Chondrocyte (in vitro differentiated cells): ENCODE measurements at regions not wholly inside any gene's neighbourhood (a gene's known extent, or its start where the extent isn't known, plus 50 kb on each side); places are given as distances from the start of the nearest gene placed in this dataset.

Experiments used
- DNase-seq: peaks from one replicate; pipeline ENCODE4 v3.0.0; 2021; ENCODE audit warnings: mixed read lengths, low spot score
- H3K27ac Mint-ChIP-seq: one replicate; pipeline ENCODE4 v1.8.0; 2021; ENCODE audit warnings: mild to moderate bottlenecking, moderate library complexity, mixed read lengths; ENCODE audit not compliant: unreplicated experiment
- H3K27me3 Mint-ChIP-seq: 2 replicates; pipeline ENCODE4 v1.8.0; 2021; ENCODE audit warnings: low read depth, mixed read lengths
- H3K36me3 Mint-ChIP-seq: 2 replicates; pipeline ENCODE4 v1.8.0; 2021; ENCODE audit warnings: low read depth, mixed read lengths
- H3K4me1 Mint-ChIP-seq: 2 replicates; pipeline ENCODE4 v1.8.0; 2021; ENCODE audit warnings: low read depth, mild to moderate bottlenecking, mixed read lengths
- H3K4me3 Mint-ChIP-seq: one replicate; pipeline ENCODE4 v1.8.0; 2021; ENCODE audit warnings: mild to moderate bottlenecking, moderate library complexity, mixed read lengths; ENCODE audit not compliant: unreplicated experiment
- H3K9me3 Mint-ChIP-seq: 2 replicates; pipeline ENCODE4 v1.8.0; 2021; ENCODE audit warnings: low read depth, mixed read lengths
- TF ChIP-seq, protein P1 (sequence below): fragments of 200-600 bp; sonication (generic); IDR thresholded peaks from 2 replicates; pipeline ENCODE4 v1.5.0; 2021; ENCODE audit warnings: antibody characterized with exemption, mild to moderate bottlenecking, moderate library complexity

DNA sequence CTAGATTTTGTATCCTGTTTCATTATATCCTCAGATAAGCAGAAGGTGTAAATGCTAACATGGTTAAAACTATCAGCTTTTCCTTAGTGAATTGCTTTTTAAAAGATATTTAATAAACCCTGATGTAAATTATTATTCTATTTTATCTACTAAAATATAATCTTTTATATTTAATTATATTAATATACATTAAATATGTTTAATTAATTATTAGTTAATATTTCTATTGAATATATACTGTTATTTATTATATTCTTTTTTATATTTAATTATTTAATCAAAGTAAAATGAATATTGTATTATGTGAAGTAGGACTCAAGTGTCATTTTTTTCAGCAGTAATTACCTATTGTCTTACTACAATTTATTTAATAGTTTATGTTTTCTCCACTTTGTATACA is 179.7 kb upstream of the ADGRL4 start:
- H3K27me3 Mint-ChIP-seq = no peaks in the 10 kb centered on the region
- H3K27ac Mint-ChIP-seq = no peak overlapping the region
- no peaks in the 10 kb centered on the region for H3K9me3 Mint-ChIP-seq
- no peak overlapping the region for H3K4me3 Mint-ChIP-seq
- DNase-seq = no peak
- TF ChIP-seq, protein P1, sequence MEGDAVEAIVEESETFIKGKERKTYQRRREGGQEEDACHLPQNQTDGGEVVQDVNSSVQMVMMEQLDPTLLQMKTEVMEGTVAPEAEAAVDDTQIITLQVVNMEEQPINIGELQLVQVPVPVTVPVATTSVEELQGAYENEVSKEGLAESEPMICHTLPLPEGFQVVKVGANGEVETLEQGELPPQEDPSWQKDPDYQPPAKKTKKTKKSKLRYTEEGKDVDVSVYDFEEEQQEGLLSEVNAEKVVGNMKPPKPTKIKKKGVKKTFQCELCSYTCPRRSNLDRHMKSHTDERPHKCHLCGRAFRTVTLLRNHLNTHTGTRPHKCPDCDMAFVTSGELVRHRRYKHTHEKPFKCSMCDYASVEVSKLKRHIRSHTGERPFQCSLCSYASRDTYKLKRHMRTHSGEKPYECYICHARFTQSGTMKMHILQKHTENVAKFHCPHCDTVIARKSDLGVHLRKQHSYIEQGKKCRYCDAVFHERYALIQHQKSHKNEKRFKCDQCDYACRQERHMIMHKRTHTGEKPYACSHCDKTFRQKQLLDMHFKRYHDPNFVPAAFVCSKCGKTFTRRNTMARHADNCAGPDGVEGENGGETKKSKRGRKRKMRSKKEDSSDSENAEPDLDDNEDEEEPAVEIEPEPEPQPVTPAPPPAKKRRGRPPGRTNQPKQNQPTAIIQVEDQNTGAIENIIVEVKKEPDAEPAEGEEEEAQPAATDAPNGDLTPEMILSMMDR = no peak
- peaks cover 28% of the 10 kb centered on the region for H3K4me1 Mint-ChIP-seq
- no peaks in the 10 kb centered on the region for H3K36me3 Mint-ChIP-seq

DNA sequence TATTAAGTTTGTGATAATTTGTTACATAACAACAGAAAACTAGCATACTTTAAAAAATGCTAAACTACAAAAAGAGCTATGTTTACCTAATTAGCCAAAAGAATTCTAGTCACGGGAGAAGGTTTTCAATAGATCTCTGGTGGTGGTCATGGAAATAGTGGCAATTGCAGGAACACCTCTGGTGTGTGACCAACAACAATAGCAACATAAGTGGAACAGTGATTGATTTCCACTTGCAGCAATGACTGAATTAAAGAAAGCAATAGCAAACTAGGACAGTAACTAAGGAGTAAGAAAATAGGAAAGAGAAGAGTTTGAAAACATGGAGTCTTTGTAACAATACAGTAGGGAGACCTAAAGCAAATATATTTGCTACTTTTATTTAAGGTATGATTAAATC is 171.3 kb upstream of the ADGRL4 start:
- peaks cover 5% of the 10 kb centered on the region for H3K36me3 Mint-ChIP-seq
- no peak overlapping the region for H3K27ac Mint-ChIP-seq
- H3K27me3 Mint-ChIP-seq = no peaks in the 10 kb centered on the region
- H3K4me1 Mint-ChIP-seq = no peaks in the 10 kb centered on the region
- peaks cover 7% of the 10 kb centered on the region for H3K9me3 Mint-ChIP-seq
- DNase-seq = no peak
- TF ChIP-seq, protein P1 = no peak
- H3K4me3 Mint-ChIP-seq = no peak overlapping the region

GRCh38 chr1:79161077-79161476 is 154.5 kb upstream of the ADGRL4 start:
- H3K4me3 Mint-ChIP-seq = no peak overlapping the region
- DNase-seq = no peak
- H3K27me3 Mint-ChIP-seq = no peaks in the 10 kb centered on the region
- peaks cover 17% of the 10 kb centered on the region for H3K4me1 Mint-ChIP-seq
- TF ChIP-seq, protein P1 = no peak
- H3K36me3 Mint-ChIP-seq = peaks cover 5% of the 10 kb centered on the region
- no peak overlapping the region for H3K27ac Mint-ChIP-seq
- peaks cover 11% of the 10 kb centered on the region for H3K9me3 Mint-ChIP-seq

DNA sequence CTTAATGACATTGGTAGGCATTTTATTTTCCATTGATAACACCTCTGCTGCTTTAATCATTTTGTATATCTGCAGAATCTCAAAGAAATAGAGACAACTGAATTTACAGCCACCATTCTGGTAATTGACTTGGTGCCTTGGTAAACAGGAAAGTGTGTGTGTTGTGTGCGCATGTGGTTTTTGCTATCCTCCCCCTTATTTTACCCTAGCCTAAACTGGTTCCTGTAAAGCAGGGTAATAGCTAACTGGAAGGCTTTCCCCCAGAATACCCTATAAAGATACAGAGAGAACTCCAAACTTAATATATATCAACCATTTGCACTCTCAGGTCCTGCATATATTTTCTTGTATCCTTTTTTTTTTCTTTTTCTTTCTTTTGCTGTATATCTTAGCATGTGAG is 149.5 kb upstream of the ADGRL4 start:
- H3K36me3 Mint-ChIP-seq = no peaks in the 10 kb centered on the region
- no peaks in the 10 kb centered on the region for H3K27me3 Mint-ChIP-seq
- H3K27ac Mint-ChIP-seq = no peak overlapping the region
- no peak for DNase-seq
- no peak overlapping the region for H3K4me3 Mint-ChIP-seq
- TF ChIP-seq, protein P1 = no peak
- no peaks in the 10 kb centered on the region for H3K9me3 Mint-ChIP-seq
- H3K4me1 Mint-ChIP-seq = peaks cover 8% of the 10 kb centered on the region

DNA sequence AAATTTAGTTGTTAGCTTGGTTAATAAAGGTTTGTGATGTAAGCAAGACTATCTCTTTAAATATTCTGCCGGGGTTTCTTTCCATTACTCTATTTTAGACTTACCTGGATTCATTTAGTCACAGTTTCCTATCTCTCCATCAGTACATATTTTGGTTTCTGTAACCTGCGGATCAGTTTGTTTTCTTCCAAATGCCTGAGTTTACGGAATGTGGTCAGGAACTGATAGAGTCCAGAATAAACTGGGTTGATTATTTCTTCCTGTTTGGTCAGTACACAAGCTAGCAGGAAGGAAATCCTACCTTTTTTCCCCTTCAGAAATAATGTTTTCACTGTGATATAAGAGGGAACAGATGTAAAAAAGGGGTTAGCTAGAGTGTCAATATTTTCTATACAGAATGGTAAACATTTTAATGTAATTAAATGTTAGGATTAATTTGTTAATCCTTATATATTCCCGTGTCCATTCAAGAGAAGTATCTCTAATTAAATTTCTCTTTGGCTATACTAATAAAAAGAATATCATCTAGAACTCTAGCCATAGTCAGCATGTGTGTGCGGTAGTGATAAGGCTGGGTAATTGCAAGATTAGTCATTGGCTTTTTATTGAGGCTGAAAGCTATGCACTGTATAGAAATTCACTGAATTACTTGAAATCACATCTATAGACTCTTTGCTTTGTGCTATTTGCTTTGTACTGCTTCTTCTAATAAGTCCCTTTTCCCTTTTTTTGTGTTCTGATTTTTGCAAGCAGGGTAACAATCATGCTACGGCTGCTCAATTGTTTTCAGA is 144.7 kb upstream of the ADGRL4 start:
- Mint-ChIP-seq H3K27me3 (no peaks in the 10 kb centered on the region), H3K36me3 (no peaks in the 10 kb centered on the region), H3K9me3 (no peaks in the 10 kb centered on the region), H3K27ac (no peak overlapping the region), H3K4me3 (no peak overlapping the region), H3K4me1 (peaks cover 6% of the 10 kb centered on the region)
- TF ChIP-seq, protein P1 = no peak
- DNase-seq = no peak
